D721Med (cell line): ENCODE measurements at regions not wholly inside any gene's neighbourhood (a gene's known extent, or its start where the extent isn't known, plus 50 kb on each side); places are given as distances from the start of the nearest gene placed in this dataset.

Experiments used
- DNase-seq: peaks from one replicate; pipeline ENCODE4 v3.0.0; 2011; ENCODE audit warnings: low spot score; ENCODE audit not compliant: insufficient read length
- FAIRE-seq: peaks from 2 replicates; lab custom pipeline; 2011; peaks lifted over from hg19 to GRCh38; lab: Jason Lieb, UNC
- TF ChIP-seq, protein P1 (sequence below): IDR thresholded peaks from 2 replicates; pipeline ENCODE4 v1.5.1; 2012; ENCODE audit warnings: mild to moderate bottlenecking, control low read depth; ENCODE audit not compliant: insufficient read depth; ENCODE audit errors: missing control alignments

GRCh38 chr4:31392923-31393322 is 672.8 kb downstream of the PCDH7 start:
- DNase-seq: no peak
- FAIRE-seq: no peak
- TF ChIP-seq, protein P1, sequence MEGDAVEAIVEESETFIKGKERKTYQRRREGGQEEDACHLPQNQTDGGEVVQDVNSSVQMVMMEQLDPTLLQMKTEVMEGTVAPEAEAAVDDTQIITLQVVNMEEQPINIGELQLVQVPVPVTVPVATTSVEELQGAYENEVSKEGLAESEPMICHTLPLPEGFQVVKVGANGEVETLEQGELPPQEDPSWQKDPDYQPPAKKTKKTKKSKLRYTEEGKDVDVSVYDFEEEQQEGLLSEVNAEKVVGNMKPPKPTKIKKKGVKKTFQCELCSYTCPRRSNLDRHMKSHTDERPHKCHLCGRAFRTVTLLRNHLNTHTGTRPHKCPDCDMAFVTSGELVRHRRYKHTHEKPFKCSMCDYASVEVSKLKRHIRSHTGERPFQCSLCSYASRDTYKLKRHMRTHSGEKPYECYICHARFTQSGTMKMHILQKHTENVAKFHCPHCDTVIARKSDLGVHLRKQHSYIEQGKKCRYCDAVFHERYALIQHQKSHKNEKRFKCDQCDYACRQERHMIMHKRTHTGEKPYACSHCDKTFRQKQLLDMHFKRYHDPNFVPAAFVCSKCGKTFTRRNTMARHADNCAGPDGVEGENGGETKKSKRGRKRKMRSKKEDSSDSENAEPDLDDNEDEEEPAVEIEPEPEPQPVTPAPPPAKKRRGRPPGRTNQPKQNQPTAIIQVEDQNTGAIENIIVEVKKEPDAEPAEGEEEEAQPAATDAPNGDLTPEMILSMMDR: no peak

DNA sequence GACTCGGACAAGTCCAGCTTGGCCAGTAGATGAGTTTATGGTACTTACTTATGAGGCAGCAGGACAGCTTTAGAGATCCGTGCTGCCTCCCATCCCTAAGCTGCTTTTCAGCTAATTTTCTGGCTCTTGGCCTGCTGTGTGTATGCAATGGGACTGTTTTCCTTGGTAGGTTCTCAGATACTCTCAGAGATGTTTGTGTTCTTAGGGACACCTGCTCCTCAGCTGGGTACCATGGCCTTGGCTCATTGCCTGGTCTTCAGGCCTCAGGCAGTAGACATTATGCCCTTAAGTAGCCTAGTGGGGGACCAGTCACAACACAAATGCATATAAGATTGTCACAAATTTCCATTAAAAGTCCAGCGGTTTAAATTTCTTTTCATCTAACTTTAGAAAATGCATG is 688.0 kb downstream of the PCDH7 start:
- TF ChIP-seq, protein P1: no peak

DNA sequence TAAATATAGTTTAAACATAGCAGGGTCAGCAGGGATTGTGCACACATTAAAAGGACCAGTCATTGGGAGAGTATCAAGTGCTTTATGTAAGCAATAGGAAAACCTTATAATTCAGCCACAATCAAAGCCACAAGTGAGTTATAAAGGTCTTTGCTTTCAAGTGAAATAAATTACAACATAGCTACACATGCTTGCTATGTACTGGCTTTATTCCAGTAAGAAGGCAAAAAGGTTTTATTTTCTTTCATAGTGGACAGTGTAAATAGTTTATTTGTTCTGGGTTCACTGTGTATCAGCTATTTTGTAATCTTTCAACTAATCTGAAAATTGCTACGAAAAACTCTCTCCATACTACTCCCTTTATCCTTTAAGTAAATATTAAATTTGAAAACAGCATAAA is 691.4 kb downstream of the PCDH7 start:
- no peak for FAIRE-seq
- DNase-seq: no peak

More for the DNA sequence above, 688.0 kb downstream of the PCDH7 start:
- FAIRE-seq (no peak), DNase-seq (no peak)

DNA sequence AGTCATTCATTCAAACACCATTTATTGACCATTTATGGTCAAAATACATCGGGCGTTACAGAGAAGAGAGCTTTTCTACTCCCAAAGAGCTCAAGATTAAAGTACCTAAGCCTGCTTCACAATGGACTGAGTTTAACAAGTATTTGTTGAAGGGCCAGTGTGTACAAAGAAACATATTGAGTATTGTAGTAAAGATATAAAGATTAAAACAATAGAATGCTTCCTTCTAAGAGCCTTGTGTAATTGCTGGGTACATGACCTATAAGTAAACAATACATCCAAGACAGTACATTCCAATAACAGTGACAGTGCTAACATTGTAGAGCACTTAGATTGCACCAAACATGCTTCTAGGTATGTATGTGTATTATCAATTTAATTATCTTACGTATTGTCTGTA is 695.5 kb downstream of the PCDH7 start:
- DNase-seq: no peak
- TF ChIP-seq, protein P1: no peak
- FAIRE-seq: peak; percentile 53

More for the DNA sequence above, 691.4 kb downstream of the PCDH7 start:
- TF ChIP-seq, protein P1: no peak

DNA sequence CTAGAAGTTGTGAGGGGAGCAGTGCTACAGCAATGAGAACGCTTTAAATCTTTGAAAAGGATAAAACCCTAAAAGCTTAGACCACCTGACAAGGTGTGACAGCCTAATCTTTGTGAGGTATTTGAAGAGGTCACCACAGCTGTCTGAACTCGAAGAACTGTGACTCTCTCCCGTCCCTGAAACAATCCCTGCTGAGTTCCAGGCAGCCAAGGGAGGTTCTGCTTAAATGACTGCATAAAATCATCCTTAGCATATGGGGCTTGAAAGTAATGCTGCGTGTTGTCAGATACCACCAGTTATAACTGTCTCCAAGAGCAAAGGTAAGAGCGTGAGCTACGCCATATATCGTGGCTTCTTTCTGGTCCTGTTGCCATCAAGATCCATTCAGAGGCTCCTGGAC is 696.3 kb downstream of the PCDH7 start:
- no peak for DNase-seq
- no peak for FAIRE-seq
- TF ChIP-seq, protein P1: no peak

DNA sequence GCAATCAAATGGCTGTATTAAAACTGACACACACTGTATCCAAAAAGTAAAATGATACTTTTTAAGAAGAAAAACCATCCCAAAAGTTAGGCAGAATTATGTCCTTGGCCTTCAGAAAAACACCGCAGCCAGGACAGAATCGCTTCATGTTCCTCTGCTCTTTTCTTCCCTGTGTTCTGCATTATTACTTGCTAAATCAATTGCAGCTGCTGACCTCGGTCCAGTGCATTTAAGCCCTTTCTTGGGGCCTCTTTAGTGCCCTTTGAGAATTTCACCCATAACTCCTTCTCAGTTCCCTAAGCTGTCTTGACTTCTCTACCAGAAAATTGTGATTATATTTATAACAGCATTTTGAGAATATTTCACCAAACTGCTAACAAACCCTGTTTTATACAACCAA is 696.9 kb downstream of the PCDH7 start:
- FAIRE-seq (no peak), DNase-seq (no peak)
- TF ChIP-seq, protein P1: no peak

DNA sequence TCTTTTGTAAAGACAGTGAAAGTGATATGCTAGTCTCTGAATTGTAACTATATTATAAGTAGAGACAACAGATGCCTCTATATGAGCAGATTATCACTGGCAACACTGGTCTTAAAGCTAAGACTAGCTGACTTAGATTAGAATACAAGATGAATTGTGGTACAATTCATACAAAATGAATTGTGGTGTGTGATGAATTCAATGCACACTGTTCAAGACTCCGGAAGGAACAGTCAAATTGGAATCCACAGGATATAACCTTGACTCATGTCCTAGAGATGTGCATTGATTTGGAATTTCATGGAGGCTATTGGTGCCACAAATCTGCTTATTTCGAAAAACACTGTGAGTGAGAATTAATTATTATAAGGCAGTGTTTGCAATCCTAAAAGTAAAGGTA is 701.8 kb downstream of the PCDH7 start:
- TF ChIP-seq, protein P1: no peak
- FAIRE-seq (peak; percentile 64), DNase-seq (no peak)
